Upper lobe of right lung (tissue), 1 donor: ENCODE measurements at regions not wholly inside any gene's neighbourhood (a gene's known extent, or its start where the extent isn't known, plus 50 kb on each side); places are given as distances from the start of the nearest gene placed in this dataset.

ENCODE experiments used
- ATAC-seq: fragments of 200-7000 bp; cut with Tn5 transposase; one replicate; pipeline ENCODE4 v1.9.1; 2020; ENCODE audit warnings: mild to moderate bottlenecking, moderate library complexity
- DNase-seq: peaks from one replicate; pipeline ENCODE4 v3.0.0-alpha.2; 2020
- H3K27ac ChIP-seq: fragments of 200-600 bp; one replicate; pipeline ENCODE4 v1.8.0; 2022
- H3K27me3 ChIP-seq: fragments of 200-600 bp; one replicate; pipeline ENCODE4 v1.8.0; 2022; ENCODE audit warnings: mild to moderate bottlenecking
- H3K36me3 ChIP-seq: fragments of 200-600 bp; one replicate; pipeline ENCODE4 v1.8.0; 2022
- H3K4me1 ChIP-seq: fragments of 200-600 bp; one replicate; pipeline ENCODE4 v1.8.0; 2022
- H3K4me3 ChIP-seq: fragments of 200-600 bp; one replicate; pipeline ENCODE4 v1.8.0; 2022; ENCODE audit warnings: mild to moderate bottlenecking
- H3K9me3 ChIP-seq: fragments of 200-600 bp; one replicate; pipeline ENCODE4 v1.8.0; 2022
- intact Hi-C: fragments of 100-400 bp; cut with DNase I; formaldehyde crosslinking; loops from one replicate; pipeline ENCODE4 v1.11.0; 2022
- TF ChIP-seq, protein P1 (sequence below): fragments of 200-600 bp; IDR thresholded peaks from one replicate; pipeline ENCODE4 v1.8.0; 2022; ENCODE audit warnings: antibody characterized with exemption
- donor health status: DM: no; HTN: yes; CAD: no; lungs with severe emphysema.

DNA sequence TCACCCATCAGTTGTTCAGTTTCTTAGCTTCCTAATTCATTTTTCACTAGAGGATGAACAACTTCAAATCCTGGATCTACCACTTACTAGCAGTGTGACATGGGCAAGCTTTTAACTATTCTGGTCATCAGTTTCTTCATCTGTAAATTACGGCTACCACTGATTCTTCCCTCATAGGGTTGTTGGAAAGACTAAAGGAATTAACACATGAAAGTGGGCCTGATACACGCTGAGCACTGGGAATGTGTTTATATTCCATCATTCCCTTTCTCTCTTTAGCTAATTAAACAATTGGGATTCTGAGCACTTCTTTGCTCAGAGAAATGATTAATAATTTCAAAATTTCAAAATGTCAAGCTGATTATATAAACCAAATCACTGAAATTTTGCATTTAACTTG is 862.3 kb upstream of the GCFC2 start:
- Histone ChIP-seq H3K4me3 (no peak overlapping the region), H3K27me3 (no peaks in the 10 kb centered on the region), H3K4me1 (no peaks in the 10 kb centered on the region), H3K36me3 (no peaks in the 10 kb centered on the region), H3K9me3 (no peaks in the 10 kb centered on the region), H3K27ac (no peak overlapping the region)
- TF ChIP-seq, protein P1, sequence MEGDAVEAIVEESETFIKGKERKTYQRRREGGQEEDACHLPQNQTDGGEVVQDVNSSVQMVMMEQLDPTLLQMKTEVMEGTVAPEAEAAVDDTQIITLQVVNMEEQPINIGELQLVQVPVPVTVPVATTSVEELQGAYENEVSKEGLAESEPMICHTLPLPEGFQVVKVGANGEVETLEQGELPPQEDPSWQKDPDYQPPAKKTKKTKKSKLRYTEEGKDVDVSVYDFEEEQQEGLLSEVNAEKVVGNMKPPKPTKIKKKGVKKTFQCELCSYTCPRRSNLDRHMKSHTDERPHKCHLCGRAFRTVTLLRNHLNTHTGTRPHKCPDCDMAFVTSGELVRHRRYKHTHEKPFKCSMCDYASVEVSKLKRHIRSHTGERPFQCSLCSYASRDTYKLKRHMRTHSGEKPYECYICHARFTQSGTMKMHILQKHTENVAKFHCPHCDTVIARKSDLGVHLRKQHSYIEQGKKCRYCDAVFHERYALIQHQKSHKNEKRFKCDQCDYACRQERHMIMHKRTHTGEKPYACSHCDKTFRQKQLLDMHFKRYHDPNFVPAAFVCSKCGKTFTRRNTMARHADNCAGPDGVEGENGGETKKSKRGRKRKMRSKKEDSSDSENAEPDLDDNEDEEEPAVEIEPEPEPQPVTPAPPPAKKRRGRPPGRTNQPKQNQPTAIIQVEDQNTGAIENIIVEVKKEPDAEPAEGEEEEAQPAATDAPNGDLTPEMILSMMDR: no peak
- DNase-seq (no peak), ATAC-seq (no peak)
- intact Hi-C loops: no loop called here

DNA sequence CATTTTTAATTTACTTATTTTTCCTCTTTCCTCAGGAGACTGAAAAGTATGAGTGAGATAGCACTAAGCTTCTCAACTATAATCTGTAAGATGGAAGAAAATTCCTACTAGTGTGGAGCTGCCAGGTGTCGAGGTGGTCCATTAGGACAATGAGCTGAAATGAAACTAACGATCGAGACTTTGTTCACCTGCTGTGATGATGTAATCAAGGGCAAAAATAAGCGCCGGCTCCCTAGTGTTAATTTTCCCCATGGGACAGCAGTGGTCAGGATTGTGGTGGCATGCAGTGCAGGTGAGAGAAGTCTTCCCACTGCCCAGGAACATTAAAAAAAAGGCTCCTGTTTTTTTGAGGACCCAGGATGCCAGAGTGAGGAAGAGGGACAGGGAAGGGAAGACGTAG is 859.1 kb upstream of the GCFC2 start:
- Histone ChIP-seq H3K9me3 (no peaks in the 10 kb centered on the region), H3K36me3 (no peaks in the 10 kb centered on the region), H3K4me1 (no peaks in the 10 kb centered on the region), H3K27ac (no peak overlapping the region), H3K27me3 (no peaks in the 10 kb centered on the region), H3K4me3 (no peak overlapping the region)
- TF ChIP-seq, protein P1: no peak
- ATAC-seq: no peak
- intact Hi-C loops: no loop called here
- no peak for DNase-seq

DNA sequence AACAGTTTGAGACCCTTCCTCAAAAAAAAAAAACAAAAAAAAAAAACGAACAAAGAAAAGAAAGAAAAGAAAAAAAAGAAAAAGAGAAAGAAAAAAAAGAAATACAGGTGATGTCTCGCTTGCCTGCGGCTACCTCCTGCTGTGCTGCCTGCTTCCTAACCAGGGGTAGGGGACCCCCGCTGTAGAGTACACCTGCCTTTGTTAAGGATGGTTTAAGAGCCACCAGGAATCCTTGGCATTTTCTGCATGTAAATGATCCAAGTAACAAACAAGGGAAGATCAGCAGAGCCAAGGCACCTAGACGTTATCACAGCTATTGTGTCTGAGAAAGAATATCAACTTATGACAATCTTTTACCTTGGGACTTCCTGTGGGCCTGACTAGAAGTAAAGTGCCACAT is 856.8 kb upstream of the GCFC2 start:
- H3K4me1 ChIP-seq: no peaks in the 10 kb centered on the region
- no peaks in the 10 kb centered on the region for H3K27me3 ChIP-seq
- intact Hi-C loops: no loop called here
- no peaks in the 10 kb centered on the region for H3K9me3 ChIP-seq
- no peak for ATAC-seq
- DNase-seq: no peak
- TF ChIP-seq, protein P1: no peak
- H3K4me3 ChIP-seq: no peak overlapping the region
- no peaks in the 10 kb centered on the region for H3K36me3 ChIP-seq
- no peak overlapping the region for H3K27ac ChIP-seq

DNA sequence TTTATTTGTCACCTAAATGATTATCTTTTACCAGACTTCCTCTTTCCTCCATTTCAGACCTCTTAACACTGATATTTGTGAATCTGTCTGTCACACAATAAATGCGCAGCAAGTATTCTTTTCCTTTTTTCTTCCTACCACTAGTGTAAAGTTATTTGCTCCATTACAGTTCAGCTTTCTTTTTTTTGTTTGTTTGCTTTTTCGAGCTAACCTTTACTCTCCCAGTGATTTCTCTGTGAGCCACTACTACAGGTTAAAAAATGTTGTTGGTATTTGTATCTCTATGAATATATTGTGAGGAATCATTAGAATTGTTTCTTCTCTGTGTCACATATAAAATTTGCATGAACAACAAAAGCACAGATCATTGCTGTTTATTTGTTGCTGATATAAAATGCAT is 854.0 kb upstream of the GCFC2 start:
- Histone ChIP-seq H3K36me3 (no peaks in the 10 kb centered on the region), H3K27me3 (no peaks in the 10 kb centered on the region), H3K9me3 (no peaks in the 10 kb centered on the region), H3K27ac (no peak overlapping the region), H3K4me3 (no peak overlapping the region), H3K4me1 (no peaks in the 10 kb centered on the region)
- DNase-seq (no peak), ATAC-seq (no peak)
- TF ChIP-seq, protein P1: no peak
- intact Hi-C loops: no loop called here

DNA sequence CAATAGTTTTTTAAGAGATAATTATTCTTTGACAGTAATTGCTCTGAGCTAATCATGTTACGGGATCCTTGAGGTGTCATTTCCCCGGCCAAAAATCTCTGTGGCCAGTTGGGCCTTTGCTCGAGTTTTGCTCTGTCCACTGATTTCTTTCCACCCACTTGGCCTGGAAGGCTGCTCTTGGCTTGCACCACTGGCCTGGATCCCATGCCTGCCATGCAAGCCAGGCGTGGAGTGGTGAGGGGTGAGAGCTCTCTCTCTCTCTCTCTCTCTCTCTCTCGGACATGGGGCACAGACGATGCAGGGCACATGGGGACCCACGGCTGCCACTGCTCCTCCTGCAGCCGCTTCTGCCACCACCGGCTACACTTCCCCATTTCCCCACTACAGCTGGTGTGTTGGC is 853.0 kb upstream of the GCFC2 start:
- intact Hi-C loops: no loop called here
- H3K9me3 ChIP-seq: no peaks in the 10 kb centered on the region
- no peak for DNase-seq
- peak; percentile 13 for ATAC-seq
- TF ChIP-seq, protein P1: no peak
- no peaks in the 10 kb centered on the region for H3K4me1 ChIP-seq
- H3K27ac ChIP-seq: no peak overlapping the region
- H3K4me3 ChIP-seq: no peak overlapping the region
- no peaks in the 10 kb centered on the region for H3K36me3 ChIP-seq
- H3K27me3 ChIP-seq: no peaks in the 10 kb centered on the region

DNA sequence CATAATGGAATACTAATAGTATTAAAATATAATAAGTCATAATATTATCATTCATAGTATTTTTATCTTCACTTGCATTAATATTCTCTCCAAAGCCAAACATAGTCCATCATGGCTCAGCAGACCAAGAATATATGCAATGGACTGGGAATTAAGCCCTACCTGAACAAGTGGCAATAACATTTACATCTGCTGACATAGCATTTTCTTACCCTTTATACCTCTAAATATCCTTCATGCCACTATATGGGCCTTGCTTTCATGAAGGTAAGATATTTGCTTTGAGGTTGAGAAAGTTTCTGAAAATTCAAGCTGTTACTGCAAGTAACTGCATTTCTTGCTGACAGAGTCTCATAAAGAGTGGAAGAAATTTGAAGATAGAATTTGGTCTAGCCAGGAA is 847.4 kb upstream of the GCFC2 start:
- no peak for DNase-seq
- Histone ChIP-seq H3K27ac (no peak overlapping the region), H3K9me3 (no peaks in the 10 kb centered on the region), H3K36me3 (no peaks in the 10 kb centered on the region), H3K4me1 (no peaks in the 10 kb centered on the region), H3K4me3 (no peak overlapping the region), H3K27me3 (no peaks in the 10 kb centered on the region)
- TF ChIP-seq, protein P1: no peak
- no peak for ATAC-seq
- intact Hi-C loops: no loop called here
